GM21360 (cell line): ENCODE measurements at regions not wholly inside any gene's neighbourhood (a gene's known extent, or its start where the extent isn't known, plus 50 kb on each side); places are given as distances from the start of the nearest gene placed in this dataset.

Experiments
- ATAC-seq: cut with Tn5 transposase; IDR thresholded peaks from one replicate; pipeline ENCODE4 v1.9.1; 2021; ENCODE audit warnings: mild to moderate bottlenecking, moderate library complexity; ENCODE audit not compliant: unreplicated experiment

DNA sequence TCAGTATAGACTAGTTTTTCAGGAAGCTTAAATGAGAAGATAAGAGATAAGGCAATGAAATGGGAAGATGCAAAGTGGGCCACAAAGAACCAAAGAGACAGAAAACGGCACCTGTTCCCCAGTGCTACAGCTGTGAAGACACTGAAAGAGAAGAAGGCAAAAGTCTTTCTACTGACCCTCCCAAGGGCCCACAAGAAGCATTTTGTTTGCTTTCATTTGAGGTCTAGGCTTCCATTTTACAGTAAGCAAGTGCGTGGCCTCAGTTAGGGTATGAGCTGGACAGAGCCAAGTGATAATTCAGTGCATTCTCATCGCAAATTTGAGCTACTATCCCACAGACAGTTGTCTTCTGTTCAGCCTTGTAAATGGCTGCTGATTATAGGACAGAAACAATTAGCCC is 53.4 kb upstream of the STK17B start:
- ATAC-seq, result no peak

DNA sequence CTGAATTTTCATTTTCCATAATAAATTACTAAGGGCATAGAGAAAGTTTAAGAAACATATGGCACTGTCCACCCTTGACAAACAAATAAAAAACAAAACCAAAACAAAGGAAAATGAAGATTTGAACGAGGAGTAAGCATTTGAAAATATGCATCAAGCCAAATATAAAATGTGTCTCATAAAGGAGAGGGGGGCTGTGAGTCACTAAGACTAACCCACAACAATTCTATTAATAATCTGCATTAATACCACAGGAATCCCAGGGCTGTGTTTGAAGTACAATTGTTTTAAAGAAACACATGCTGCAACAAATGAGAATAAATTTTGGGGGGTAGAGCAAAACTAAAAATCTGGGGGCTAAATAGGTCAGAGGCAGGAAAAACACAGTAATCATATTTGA is 53.8 kb upstream of the STK17B start:
- no peak for ATAC-seq

GRCh38 chr2:196226058-196226706 is 54.8 kb upstream of the STK17B start:
- ATAC-seq, result no peak

GRCh38 chr2:196226707-196227065 is 55.3 kb upstream of the STK17B start:
- ATAC-seq, result no peak

DNA sequence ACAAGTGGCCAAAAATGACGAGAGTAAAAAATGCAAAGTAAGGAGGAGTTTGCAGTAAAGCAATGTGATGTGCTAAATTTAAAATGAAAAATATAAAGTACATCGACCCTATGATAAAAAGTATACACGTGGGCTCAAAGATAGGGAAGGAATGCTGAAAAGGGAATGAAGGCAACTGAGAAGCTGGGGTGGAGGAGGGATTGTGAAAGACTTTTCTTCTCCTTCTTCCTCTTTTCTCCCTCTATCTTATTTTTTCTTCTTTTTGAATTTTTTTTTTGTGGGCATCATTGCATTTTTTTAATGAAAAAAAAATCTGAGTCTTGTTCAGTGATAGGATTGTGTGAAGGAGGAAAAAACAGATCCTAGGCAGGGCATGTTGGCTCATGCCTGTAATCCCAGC is 57.6 kb upstream of the STK17B start:
- no peak for ATAC-seq

DNA sequence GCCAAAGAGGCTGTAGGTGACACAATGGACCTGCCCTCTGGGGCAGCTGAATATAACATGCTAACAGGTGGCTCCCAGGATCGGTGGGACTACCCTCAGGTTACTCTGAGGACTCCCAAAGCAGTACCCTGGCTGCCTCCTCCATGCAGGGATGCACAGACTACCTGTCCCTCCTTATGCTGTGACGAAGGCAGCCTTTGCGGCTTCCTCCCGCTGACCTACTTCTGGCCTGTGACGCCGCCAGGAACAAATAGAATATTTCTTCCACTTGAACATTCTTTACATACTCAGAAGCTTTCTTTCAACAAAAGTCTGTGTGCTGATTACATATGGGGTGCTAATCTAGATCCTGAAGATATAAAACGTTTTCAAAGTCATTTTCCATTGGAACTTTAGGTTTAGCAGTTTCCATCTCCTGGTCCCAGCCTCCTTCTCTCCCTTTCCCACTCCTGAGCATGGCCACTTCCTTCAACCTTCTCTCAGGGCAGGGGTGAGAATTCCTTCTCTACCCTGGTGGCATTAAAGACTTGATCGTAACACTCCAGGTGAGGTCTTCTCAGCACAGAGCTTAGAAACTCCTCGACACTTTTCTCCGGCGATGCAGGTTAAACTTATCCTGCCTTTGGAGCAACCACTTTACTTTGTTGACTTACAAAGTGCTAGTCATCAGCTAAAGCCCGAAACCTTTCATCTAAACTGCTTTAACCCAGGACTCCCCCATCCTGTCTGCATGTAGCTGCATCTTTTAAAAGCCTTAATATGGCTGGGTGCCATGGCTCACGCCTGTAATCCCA is 58.9 kb upstream of the STK17B start:
- no peak for ATAC-seq

GRCh38 chr2:196233021-196233804 is 61.8 kb upstream of the STK17B start:
- peak; percentile 12 for ATAC-seq

DNA sequence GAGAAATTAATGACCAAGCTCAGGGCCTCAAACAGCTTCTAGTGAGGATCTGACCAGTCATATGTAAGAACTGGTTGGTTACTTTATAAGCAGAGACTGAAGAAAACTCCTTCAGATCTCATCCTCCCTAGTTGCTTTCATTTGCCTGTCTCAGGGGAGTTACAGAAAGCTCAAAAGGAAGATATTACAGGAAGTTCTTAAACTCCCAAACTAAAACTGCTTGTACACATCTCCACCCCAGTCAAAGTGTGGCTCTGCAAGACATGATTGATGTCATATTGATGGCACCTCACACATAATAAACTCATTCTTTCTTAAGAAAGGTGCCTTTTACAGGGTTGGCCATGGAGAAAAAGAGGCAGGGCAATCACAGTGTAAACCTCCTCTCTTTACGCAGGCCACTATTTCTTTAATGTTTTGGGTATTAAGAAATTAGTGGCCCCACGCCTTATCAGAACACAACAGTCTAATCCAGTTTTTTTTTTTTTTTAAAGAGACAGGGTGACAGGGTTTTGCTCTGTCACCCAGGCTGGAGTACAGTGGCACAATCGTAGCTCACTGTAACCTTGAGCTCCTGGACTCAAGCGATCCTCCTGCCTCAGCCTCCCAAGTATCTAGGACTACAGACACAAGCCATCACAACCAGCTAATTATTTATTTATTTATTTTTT is 62.6 kb upstream of the STK17B start:
- ATAC-seq, result peak; percentile 74

GRCh38 chr2:196234672-196235071 is 63.3 kb upstream of the STK17B start:
- peak; percentile 38 for ATAC-seq

DNA sequence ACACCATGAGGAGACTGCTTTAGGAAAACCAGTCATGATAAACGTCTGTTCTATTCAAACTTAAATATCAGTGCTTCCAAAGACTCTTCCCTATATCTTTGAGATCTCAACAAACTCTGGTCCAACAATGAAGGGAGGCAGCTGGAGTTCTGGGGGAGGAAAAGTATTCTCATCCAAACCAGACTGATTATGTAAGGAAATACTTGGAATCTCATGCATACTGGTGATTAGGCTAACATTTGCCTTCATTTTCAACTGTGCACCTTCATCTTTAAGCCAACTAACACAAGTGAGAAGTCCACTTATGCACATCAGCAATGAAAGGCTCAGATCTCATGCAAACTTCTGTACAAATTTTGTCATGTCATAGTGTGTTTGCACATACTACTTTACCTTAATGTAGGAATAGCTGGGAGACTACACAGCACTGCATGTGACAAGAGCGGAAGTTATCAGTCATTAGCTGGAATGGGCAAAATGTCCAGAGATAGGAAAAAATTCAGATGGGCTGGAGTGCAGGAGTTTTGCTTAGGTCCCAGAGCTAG is 67.5 kb upstream of the STK17B start:
- ATAC-seq, result no peak

- ATAC-seq, result peak; percentile 79
Measured at GRCh38 chr2:196239622-196240587, 68.5 kb upstream of the STK17B start.

DNA sequence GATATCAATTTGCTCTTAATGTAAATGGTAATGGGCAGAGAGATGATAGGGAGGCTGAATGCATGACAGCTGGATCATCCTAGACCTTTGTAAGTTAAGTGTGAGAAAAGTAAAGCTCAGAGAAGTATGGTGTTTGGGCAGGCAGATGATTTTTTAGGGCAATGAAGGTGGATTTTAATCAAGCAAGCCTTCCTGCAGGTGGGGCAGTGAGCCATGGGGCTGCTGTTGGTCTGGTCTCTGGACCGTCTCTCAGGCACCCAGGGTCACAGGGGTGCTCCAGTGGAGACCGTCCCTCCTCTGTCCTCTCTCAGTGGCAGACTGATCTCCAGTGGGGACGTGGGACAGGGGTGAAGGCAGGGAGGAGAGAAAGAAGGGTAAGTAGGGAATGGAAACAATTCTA is 69.8 kb upstream of the STK17B start:
- no peak for ATAC-seq

GRCh38 chr2:196242131-196242620 is 70.8 kb upstream of the STK17B start:
- peak; percentile 82 for ATAC-seq

- no peak for ATAC-seq
Measured at GRCh38 chr2:196244516-196244915, 73.1 kb upstream of the STK17B start.

- ATAC-seq, result no peak
Measured at GRCh38 chr2:196244966-196245365, 73.6 kb upstream of the STK17B start.

DNA sequence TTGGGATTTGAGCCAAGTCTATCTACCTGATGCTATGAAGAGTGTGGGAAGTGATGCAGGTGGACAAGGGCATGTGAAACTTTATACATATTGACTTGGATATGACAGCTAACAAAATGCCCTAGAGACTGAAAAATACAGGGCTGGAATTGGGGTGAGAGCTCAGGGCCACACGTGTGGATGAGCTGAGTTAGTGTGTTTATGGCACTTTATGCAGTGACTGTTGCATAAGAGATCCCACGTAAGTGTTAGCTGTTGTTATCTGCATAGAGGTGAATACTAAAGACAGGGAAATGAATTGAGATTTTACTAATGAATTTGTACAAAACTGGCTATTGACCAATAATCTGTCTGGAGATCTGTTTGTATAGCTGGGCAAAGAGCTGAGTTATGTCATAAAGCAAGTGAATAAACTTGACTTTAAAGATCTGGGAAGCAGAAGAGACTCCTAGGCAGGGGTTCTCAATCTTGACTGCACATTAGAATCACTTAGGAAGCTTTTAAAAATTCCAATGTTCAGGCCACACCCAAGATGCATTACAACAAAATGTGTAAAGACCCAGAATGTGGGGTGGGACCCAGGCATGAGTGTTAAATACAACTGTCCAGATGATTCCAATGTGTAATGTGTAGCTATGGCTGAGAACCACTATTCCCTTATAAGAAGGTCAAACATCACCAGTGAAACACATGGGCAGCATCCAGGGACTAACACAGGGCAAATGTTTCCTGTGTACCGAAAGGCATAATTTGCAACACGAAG is 74.2 kb upstream of the STK17B start:
- no peak for ATAC-seq

DNA sequence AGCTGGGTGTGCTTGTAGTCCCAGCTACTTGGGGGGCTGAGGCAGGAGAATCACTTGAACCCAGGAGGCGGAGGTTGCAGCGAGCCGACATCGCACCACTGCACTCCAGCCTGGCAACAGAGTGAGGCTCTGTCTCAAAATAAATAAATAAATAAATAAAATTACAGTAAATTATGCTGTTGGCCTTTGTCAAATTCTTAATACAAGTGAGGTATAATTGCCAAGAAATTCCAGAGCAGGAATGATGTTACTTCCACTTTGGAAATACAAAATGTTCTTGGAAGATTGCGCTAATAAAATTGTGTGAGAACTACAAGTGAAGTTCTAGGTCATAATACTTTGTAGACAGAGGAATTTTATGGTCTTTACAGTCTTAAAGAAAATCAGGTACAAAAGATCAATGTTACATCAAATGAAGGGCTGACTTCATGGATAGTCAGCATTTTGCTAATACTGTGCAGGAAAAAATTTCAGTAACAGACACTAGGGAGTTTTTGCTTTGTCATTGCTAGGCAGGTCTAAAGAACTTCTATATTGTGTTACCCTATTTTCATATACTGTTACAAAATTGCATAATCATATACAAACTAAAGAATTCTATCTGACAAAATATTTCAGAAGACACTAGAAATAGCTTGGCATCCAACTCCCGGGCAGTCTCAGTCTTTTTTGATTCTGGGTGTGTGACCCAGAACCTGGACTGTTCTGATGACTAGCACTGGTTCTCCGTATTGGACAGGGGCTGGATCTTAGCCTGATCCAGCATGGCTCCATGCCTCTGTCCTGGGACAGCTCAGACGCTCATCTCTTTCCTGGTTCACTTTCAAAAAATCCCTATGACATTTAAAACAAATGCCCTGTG is 76.0 kb upstream of the STK17B start:
- no peak for ATAC-seq

GRCh38 chr2:196247976-196248280 is 76.5 kb upstream of the STK17B start:
- ATAC-seq, result no peak
